ENCODE measurements at regions not wholly inside any gene's neighbourhood (a gene's known extent, or its start where the extent isn't known, plus 50 kb on each side); places are given as distances from the start of the nearest gene placed in this dataset.

DNA sequence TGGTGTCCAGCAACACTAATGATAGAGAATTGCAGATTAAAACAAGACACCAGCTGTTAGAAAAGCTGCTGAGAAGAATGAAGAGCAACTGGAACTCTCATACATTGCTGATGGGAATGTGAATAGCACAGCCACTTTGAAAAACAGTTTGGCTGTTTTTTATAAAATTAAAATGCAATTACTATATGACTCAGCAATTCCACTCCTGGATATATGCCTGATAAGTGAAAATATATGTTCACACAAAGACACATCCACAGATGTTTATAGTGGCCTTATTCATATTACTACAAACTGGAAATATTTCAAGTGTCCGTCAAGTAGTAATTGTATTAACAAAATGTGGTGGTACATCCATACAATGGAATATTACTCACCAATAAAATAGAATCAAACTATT, 99.7 kb upstream of the HAO2 start (continued):
- TF ChIP-seq FOXM1 (IDR thresholded peaks at IDR 0.05; ENCODE audit: low read depth, low read length): no peak
- TF ChIP-seq BHLHE40 (IDR thresholded peaks at IDR 0.05; ENCODE audit: borderline replicate concordance in 1 of 2, low read depth in 2 of 2, low read length in 1 of 2): no peak
- TF ChIP-seq, protein P1, sequence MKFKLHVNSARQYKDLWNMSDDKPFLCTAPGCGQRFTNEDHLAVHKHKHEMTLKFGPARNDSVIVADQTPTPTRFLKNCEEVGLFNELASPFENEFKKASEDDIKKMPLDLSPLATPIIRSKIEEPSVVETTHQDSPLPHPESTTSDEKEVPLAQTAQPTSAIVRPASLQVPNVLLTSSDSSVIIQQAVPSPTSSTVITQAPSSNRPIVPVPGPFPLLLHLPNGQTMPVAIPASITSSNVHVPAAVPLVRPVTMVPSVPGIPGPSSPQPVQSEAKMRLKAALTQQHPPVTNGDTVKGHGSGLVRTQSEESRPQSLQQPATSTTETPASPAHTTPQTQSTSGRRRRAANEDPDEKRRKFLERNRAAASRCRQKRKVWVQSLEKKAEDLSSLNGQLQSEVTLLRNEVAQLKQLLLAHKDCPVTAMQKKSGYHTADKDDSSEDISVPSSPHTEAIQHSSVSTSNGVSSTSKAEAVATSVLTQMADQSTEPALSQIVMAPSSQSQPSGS (IDR thresholded peaks at IDR 0.05; ENCODE audit: low read length): no peak
- TF ChIP-seq ZNF622 (IDR thresholded peaks at IDR 0.05): no peak
- no peak for TF ChIP-seq KAT2A (conservative IDR thresholded peaks at IDR 0.05; ENCODE audit: control insufficient read depth, low read depth, low read length)
- TF ChIP-seq CREM (IDR thresholded peaks at IDR 0.05; ENCODE audit: low read depth): no peak

DNA sequence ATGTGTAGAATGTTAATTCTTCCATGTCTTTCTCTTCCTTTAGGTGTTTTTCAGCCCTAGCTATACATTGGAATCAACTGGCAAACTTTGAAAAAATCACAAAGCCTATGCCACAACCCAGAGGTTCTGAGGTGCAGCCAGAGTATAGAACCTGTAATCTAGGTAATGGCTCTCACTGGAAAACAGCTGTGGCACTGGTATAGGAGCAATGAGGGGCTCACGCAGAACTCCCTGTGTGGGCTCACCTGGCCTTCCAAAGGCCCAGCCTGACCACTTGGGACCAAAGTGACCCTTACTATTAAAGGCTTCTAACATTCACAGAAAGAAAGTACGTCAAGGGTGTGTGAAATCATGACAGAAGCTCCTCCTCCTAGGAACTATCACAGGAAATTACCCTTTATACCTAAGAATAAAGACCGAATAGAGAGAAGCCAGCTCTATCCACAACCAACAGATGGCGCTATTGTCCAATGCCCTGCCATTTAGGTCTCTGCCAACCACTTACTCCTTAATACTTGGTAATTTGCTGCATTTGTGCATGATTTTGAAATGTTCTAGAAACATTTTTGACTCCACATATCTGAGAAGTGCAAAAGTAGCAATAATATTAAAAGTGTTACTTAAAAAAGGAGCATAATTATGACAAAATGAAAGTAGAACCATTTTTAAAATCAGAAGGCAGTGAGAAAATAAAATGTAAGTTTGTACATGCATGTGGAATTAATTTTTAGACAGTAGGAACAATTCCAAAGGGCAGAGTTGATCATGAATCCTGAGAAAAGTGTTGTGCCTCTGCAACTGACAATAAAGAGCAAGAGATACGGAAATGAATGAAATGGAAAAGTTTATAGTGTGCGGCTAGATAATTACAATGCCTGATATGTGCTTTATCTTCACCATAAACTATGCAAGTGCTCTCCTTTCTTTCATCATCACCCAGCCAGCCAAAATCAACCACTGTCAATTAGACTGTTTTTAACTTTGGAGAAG, 93.1 kb upstream of the HAO2 start:
- no TSS peak for BruUV-seq (replicated peaks)
- Histone ChIP-seq H3K4me3 (no peak overlapping the region), H3K4me1 (ENCODE audit: control insufficient read depth, insufficient read depth, low read length) (no peaks in the 10 kb centered on the region), H3K27ac (ENCODE audit: control insufficient read depth, insufficient read depth) (no peak overlapping the region), H3K9me3 (replicated peaks; ENCODE audit: control insufficient read depth, insufficient read depth, low read length) (no peaks in the 10 kb centered on the region), H3K9ac (ENCODE audit: control insufficient read depth, insufficient read depth, low read length) (no peak overlapping the region), H4K20me1 (ENCODE audit: control insufficient read depth, insufficient read depth) (no peaks in the 10 kb centered on the region), H3K27me3 (replicated peaks in 1 of 2; ENCODE audit: control insufficient read depth in 2 of 2, insufficient read depth in 2 of 2, low read length in 1 of 2) (no peaks in the 10 kb centered on the region), H3K4me2 (ENCODE audit: control insufficient read depth, insufficient read depth) (no peak overlapping the region), H2AFZ (ENCODE audit: control insufficient read depth, low read depth, low read length) (no peak overlapping the region), H3K36me3 (ENCODE audit: control insufficient read depth in 2 of 2, insufficient read depth in 2 of 2, low read length in 1 of 2) (no peaks in the 10 kb centered on the region), H3K79me2 (ENCODE audit: control insufficient read depth, insufficient read depth, low read length) (no peaks in the 10 kb centered on the region)
- POLR2A ChIA-PET: interaction anchor here (0.7 to 0.9 kb wide), 3 partner anchors 9 to 135 kb away, joined by 3 read pairs; partner anchors contain the start of gene WARS2
- intact Hi-C loops (cut with micrococcal nuclease; ENCODE audit: unreplicated experiment): loop anchor here (1.0 to 10.0 kb wide), 3 partner anchors 49 to 1121 kb away; no protein-coding TSS in a partner anchor
- RAD21 ChIA-PET (ENCODE audit: unreplicated experiment): interaction anchor here (0.8 to 5.2 kb wide), 32 partner anchors 8 to 1124 kb away, joined by 3 to 58 read pairs (median 4); partner anchors contain the start of genes HAO2 and WARS2
- ATAC-seq (peak; percentile 97), DNase-seq (ENCODE audit: low read depth, low spot score) (no peak), FAIRE-seq (peak; percentile 98)
- 47% methylated on average over 6 of the region's 6 CpGs for WGBS (ENCODE audit: insufficient coverage, insufficient replicate concordance, low lambda C conversion rate, missing lambda C conversion rate)
- in situ Hi-C loops (cut with MboI): no loop called here
- CTCF ChIA-PET: interaction anchor here (0.5 to 9.1 kb wide), 63 partner anchors 8 to 1128 kb away, joined by 3 to 144 read pairs (median 5); partner anchors contain the start of genes HAO2 and WARS2
- SMC1A ChIA-PET (ENCODE audit: uncharacterized antibody, unreplicated experiment): interaction anchor here (0.6 to 4.1 kb wide), 31 partner anchors 10 to 1120 kb away, joined by 3 to 73 read pairs (median 5); partner anchors contain the start of genes HAO2 and WARS2
- peak; percentile 69 for TF ChIP-seq SMC3 (IDR thresholded peaks at IDR 0.05; ENCODE audit: borderline replicate concordance, low read length)
- TF ChIP-seq FOS (IDR thresholded peaks at IDR 0.05; ENCODE audit: borderline replicate concordance, extremely low read depth, insufficient read length): no peak
- TF ChIP-seq NR2C2 (IDR thresholded peaks at IDR 0.05; ENCODE audit: borderline replicate concordance, control insufficient read depth, insufficient read length, low read depth): no peak
- TF ChIP-seq, protein P2, sequence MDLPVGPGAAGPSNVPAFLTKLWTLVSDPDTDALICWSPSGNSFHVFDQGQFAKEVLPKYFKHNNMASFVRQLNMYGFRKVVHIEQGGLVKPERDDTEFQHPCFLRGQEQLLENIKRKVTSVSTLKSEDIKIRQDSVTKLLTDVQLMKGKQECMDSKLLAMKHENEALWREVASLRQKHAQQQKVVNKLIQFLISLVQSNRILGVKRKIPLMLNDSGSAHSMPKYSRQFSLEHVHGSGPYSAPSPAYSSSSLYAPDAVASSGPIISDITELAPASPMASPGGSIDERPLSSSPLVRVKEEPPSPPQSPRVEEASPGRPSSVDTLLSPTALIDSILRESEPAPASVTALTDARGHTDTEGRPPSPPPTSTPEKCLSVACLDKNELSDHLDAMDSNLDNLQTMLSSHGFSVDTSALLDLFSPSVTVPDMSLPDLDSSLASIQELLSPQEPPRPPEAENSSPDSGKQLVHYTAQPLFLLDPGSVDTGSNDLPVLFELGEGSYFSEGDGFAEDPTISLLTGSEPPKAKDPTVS (IDR thresholded peaks at IDR 0.05; ENCODE audit: low read depth, low read length): no peak
- TF ChIP-seq, protein P3, sequence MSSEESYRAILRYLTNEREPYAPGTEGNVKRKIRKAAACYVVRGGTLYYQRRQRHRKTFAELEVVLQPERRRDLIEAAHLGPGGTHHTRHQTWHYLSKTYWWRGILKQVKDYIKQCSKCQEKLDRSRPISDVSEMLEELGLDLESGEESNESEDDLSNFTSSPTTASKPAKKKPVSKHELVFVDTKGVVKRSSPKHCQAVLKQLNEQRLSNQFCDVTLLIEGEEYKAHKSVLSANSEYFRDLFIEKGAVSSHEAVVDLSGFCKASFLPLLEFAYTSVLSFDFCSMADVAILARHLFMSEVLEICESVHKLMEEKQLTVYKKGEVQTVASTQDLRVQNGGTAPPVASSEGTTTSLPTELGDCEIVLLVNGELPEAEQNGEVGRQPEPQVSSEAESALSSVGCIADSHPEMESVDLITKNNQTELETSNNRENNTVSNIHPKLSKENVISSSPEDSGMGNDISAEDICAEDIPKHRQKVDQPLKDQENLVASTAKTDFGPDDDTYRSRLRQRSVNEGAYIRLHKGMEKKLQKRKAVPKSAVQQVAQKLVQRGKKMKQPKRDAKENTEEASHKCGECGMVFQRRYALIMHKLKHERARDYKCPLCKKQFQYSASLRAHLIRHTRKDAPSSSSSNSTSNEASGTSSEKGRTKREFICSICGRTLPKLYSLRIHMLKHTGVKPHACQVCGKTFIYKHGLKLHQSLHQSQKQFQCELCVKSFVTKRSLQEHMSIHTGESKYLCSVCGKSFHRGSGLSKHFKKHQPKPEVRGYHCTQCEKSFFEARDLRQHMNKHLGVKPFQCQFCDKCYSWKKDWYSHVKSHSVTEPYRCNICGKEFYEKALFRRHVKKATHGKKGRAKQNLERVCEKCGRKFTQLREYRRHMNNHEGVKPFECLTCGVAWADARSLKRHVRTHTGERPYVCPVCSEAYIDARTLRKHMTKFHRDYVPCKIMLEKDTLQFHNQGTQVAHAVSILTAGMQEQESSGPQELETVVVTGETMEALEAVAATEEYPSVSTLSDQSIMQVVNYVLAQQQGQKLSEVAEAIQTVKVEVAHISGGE (CRISPR knock-in tag; IDR thresholded peaks at IDR 0.05): no peak
- no peak for TF ChIP-seq SIN3A (IDR thresholded peaks at IDR 0.05; ENCODE audit: low read depth, low read length)
- TF ChIP-seq KAT2A (conservative IDR thresholded peaks at IDR 0.05; ENCODE audit: control insufficient read depth, low read depth, low read length): no peak
- no peak for TF ChIP-seq SIX5 (IDR thresholded peaks at IDR 0.05; ENCODE audit: low read depth, low read length, severe bottlenecking)
- no peak for TF ChIP-seq TBL1XR1 (IDR thresholded peaks at IDR 0.05; ENCODE audit: low read depth, low read length)

Data from GM12878 (cell line).